ENCODE measurements at regions not wholly inside any gene's neighbourhood (a gene's known extent, or its start where the extent isn't known, plus 50 kb on each side); places are given as distances from the start of the nearest gene placed in this dataset.

DNA sequence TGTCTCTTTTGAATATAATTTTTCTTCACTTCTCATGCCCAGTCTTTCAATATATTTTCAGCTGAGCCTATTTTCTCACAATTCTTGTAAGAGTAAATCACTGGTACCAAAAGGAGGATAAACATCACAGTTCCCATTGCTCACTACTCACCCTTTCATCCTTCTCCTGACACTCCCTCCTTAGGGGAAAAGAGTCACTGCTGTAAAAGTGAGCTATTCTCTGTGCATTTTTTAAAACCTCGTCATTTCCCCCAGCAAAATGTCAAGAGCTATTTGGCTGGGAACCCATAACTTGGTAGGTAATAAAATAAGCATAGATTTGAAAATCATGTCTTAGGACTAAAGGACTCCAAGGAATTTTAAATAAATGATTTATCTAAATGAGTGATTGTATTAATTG is 340.1 kb upstream of the GYPC start:
- TF ChIP-seq ARNT (IDR thresholded peaks at IDR 0.05) (no peak), ELF4 (IDR thresholded peaks at IDR 0.05) (no peak), SUZ12 (IDR thresholded peaks at IDR 0.05) (no peak), TARDBP (IDR thresholded peaks at IDR 0.05) (no peak), CTBP1 (IDR thresholded peaks at IDR 0.05; ENCODE audit: borderline replicate concordance) (no peak), FOXK2 (IDR thresholded peaks at IDR 0.05) (no peak), FOXM1 (IDR thresholded peaks at IDR 0.05; ENCODE audit: borderline replicate concordance) (no peak), ZNF384 (IDR thresholded peaks at IDR 0.05) (no peak), PKNOX1 (IDR thresholded peaks at IDR 0.05) (no peak), NFRKB (IDR thresholded peaks at IDR 0.05) (no peak), LEF1 (IDR thresholded peaks at IDR 0.05; ENCODE audit: borderline replicate concordance) (no peak), FOXA1 (IDR thresholded peaks at IDR 0.05) (no peak), SP1 (IDR thresholded peaks at IDR 0.05) (no peak), BHLHE40 (IDR thresholded peaks at IDR 0.05; ENCODE audit: borderline replicate concordance) (no peak)

Data from HEK293T (cell line).